GM23248 (cell line): ENCODE measurements at regions not wholly inside any gene's neighbourhood (a gene's known extent, or its start where the extent isn't known, plus 50 kb on each side); places are given as distances from the start of the nearest gene placed in this dataset.
A peak's percentile ranks its signal among the peaks of the same experiment; 100 is the strongest.
"Not testable (repeated sequence)": the region's sequence is repeated elsewhere in the genome, so short reads cannot be mapped to it uniquely, and the experiment has no call there.

Experiments used
- DNase-seq: peaks from one replicate; pipeline ENCODE4 v3.0.0-alpha.2; 2015
- H2AFZ ChIP-seq: fragments of 200-600 bp; sonication (generic); 2 replicates; pipeline ENCODE4 v1.6.1; 2016; ENCODE audit warnings: antibody characterized with exemption
- H3F3A ChIP-seq: fragments of 200-600 bp; sonication (generic); 2 replicates; pipeline ENCODE4 v1.6.1; 2016; ENCODE audit warnings: mild to moderate bottlenecking, antibody characterized with exemption, mixed run types; ENCODE audit not compliant: insufficient read depth
- H3K27ac ChIP-seq: fragments of 200-600 bp; sonication (generic); 2 replicates; pipeline ENCODE4 v1.5.1; 2016; ENCODE audit warnings: mild to moderate bottlenecking
- H3K27me3 ChIP-seq: fragments of 200-600 bp; sonication (generic); replicated peaks from 2 replicates; pipeline ENCODE4 v1.6.1; 2016; ENCODE audit warnings: mild to moderate bottlenecking; ENCODE audit not compliant: insufficient read depth
- H3K36me3 ChIP-seq: fragments of 200-600 bp; sonication (generic); 2 replicates; pipeline ENCODE4 v1.6.1; 2016; ENCODE audit warnings: low read depth, mild to moderate bottlenecking
- H3K4me1 ChIP-seq: fragments of 200-600 bp; sonication (generic); 2 replicates; pipeline ENCODE4 v1.6.1; 2016; ENCODE audit warnings: mild to moderate bottlenecking; ENCODE audit not compliant: insufficient read depth
- H3K4me2 ChIP-seq: fragments of 200-600 bp; sonication (generic); one replicate; pipeline ENCODE4 v1.6.1; 2016; ENCODE audit warnings: mild to moderate bottlenecking; ENCODE audit not compliant: unreplicated experiment
- H3K4me3 ChIP-seq: fragments of 200-600 bp; sonication (generic); 2 replicates; pipeline ENCODE4 v1.5.1; 2016; ENCODE audit warnings: mild to moderate bottlenecking
- H3K79me2 ChIP-seq: fragments of 200-600 bp; sonication (generic); 2 replicates; pipeline ENCODE4 v1.6.1; 2016; ENCODE audit warnings: mild to moderate bottlenecking; ENCODE audit not compliant: insufficient read depth
- H3K9ac ChIP-seq: fragments of 200-600 bp; sonication (generic); 2 replicates; pipeline ENCODE4 v1.6.1; 2016; ENCODE audit warnings: mild to moderate bottlenecking
- H3K9me2 ChIP-seq: fragments of 200-600 bp; sonication (generic); 2 replicates; pipeline ENCODE4 v1.6.1; 2016; ENCODE audit warnings: mixed run types, mild to moderate bottlenecking, moderate library complexity; ENCODE audit not compliant: insufficient read depth
- H3K9me3 ChIP-seq: fragments of 200-600 bp; sonication (generic); one replicate; pipeline ENCODE4 v1.6.1; 2017; ENCODE audit warnings: low read depth
- H4K20me1 ChIP-seq: fragments of 200-600 bp; sonication (generic); 2 replicates; pipeline ENCODE4 v1.6.0; 2016; ENCODE audit not compliant: insufficient read depth
- EZH2 ChIP-seq: fragments of 200-600 bp; sonication (generic); IDR thresholded peaks from 2 replicates; pipeline ENCODE4 v1.6.1; 2018; ENCODE audit warnings: antibody characterized with exemption, mild to moderate bottlenecking; ENCODE audit not compliant: insufficient read depth, poor library complexity, severe bottlenecking
- EZH2phosphoT487 ChIP-seq: fragments of 200-600 bp; sonication (generic); IDR thresholded peaks from 2 replicates; pipeline ENCODE4 v1.6.1; 2018; ENCODE audit warnings: antibody characterized with exemption, moderate library complexity, mild to moderate bottlenecking, low read depth; ENCODE audit not compliant: insufficient read depth
- WGBS, 2 experiments: methylation state at CpG; one replicate each; pipeline ENCODE4 v1.1.6; 2015 to 2017; ENCODE audit warnings: low lambda C conversion rate in 2 of 2, low coverage in 1 of 2; ENCODE audit errors: missing lambda C conversion rate in 2 of 2; 5-methylcytosine and 5-hydroxymethylcytosine counted together
- in situ Hi-C: fragments of 300-500 bp; cut with MboI; formaldehyde crosslinking; loops from 2 replicates; pipeline ENCODE4 v1.15.0; 2020

DNA sequence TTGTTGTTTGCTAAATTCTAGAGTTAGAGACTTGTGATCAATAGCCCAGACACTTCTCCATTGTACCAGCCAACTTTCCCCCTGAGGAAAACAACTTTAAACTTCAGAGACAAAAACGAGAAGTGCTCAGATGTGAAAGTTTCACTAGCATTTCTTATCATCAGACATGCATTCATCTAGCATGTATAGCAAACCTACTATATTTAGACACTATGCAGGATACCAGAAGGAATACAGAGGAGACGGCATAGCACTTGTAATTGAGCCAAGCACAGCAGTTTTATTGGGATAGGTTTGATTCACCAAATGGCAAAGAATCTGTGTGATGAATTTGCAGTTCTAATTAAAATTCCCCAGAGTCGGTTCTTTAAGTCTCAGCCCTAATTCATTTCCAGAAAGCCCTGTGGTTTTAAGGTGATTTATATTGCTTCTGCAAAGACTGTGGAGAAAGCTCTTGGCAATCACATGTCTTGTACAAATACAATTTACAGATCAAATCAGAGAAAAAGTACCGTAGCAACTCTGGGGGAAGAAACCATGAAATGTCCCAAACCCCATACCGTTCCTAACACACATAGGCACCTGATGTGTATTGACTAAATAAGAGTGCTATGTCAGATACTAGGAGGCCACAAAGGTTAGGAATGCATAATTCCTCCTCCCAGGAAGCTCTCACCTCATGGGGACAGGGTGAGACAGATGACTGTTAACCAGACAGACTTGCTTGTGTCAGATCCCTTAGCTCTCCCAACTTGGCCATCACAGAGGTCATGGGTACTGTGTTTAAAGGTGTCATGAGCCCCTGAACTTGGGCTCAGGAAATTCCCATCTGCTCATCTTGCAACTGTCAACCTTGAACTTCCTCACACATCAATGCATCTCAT is 69.6 kb upstream of the KRAS start:
- Histone ChIP-seq H3K27ac (no peak overlapping the region), H3K79me2 (no peaks in the 10 kb centered on the region), H3K27me3 (no peaks in the 10 kb centered on the region), H3K36me3 (no peaks in the 10 kb centered on the region), H3F3A (0 out of 2 replicates have a peak, but pooled peaks cover 4% of the 10 kb centered on the region), H3K4me1 (peaks cover 9% of the 10 kb centered on the region; the same call in 1 of the 2 replicates), H3K4me3 (no peak overlapping the region), H3K9me3 (no peaks in the 10 kb centered on the region), H4K20me1 (no peaks in the 10 kb centered on the region), H2AFZ (no peak overlapping the region), H3K4me2 (no peak overlapping the region), H3K9me2 (no peaks in the 10 kb centered on the region), H3K9ac (no peak overlapping the region)
- in situ Hi-C loops: no loop called here
- no peak for TF ChIP-seq EZH2
- no peak for TF ChIP-seq EZH2phosphoT487
- WGBS, 2 experiments: 57 to 58% methylated on average over 5 of the region's 5 CpGs
- no peak for DNase-seq

DNA sequence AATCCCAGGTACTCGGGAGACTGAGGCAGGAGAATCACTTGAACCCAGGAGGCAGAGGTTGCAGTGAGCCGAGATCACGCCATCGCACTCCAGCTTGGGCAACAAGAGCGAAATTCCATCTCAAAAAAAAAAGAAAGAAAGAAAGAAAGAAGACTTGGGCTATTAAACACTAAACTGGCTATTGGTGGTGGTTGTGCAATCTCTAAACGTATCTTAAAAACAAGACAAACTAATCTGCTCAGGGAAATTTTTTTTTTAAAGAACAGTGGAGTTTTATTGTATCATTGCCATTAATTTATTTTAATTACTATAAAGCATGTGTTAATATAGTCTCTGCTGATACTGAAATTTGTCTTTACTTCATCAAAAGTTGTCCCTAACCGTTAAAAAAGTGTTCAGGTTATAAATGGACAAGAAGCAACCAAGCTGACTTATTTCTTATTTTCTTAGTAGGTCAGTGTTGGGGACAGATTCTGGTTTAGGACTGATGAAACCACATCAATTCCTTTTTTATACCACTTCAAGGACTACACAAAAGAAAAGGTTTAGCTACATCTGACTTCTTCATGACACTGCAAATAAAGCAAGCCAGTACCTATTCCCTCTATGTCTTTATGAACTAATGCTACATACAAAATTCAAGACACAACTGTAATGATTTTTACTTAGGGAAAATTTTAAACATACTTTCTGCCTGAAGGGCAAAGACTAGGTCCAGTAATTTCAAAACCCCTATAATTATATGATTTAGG is 68.7 kb upstream of the KRAS start:
- H4K20me1 ChIP-seq: no peaks in the 10 kb centered on the region
- H3K36me3 ChIP-seq: no peaks in the 10 kb centered on the region
- no peak for TF ChIP-seq EZH2phosphoT487
- no peak for TF ChIP-seq EZH2
- in situ Hi-C loops: no loop called here
- H3K79me2 ChIP-seq: no peaks in the 10 kb centered on the region
- H3K9me2 ChIP-seq: no peaks in the 10 kb centered on the region
- 72 to 86% methylated on average over 6 to 7 of the region's 7 CpGs for WGBS, 2 experiments
- H3K9me3 ChIP-seq: no peaks in the 10 kb centered on the region
- no peak overlapping the region for H3K9ac ChIP-seq
- peaks cover 9% of the 10 kb centered on the region; the same call in 1 of the 2 replicates for H3K4me1 ChIP-seq
- 0 out of 2 replicates have a peak, but pooled peaks cover 4% of the 10 kb centered on the region for H3F3A ChIP-seq
- no peak overlapping the region for H3K4me2 ChIP-seq
- no peak overlapping the region for H3K27ac ChIP-seq
- H2AFZ ChIP-seq: no peak overlapping the region
- H3K27me3 ChIP-seq: no peaks in the 10 kb centered on the region
- DNase-seq: no peak
- no peak overlapping the region for H3K4me3 ChIP-seq

DNA sequence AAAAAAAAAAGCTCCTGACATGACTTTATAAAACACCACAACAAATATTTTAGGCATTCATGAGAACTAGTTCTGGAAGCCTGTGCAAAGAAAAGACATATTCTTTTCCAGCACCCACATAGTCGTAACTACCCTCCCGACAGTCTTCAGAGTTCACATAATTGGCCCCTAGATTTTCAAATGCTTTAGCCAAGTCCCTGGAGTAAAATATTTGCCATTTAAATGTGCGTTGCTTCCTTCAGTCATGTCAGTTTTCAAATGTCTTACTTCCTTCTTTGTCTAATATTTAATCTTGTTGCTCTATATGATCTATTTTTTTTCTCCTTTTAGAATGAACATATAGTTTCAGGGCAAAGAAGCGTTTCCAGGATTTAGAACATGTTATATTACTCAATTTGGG is 66.8 kb upstream of the KRAS start:
- Histone ChIP-seq H3K27ac (no peak overlapping the region), H3K9me3 (no peaks in the 10 kb centered on the region), H3K4me1 (no peaks in the 10 kb centered on the region; the same call in 1 of the 2 replicates), H3K79me2 (no peaks in the 10 kb centered on the region), H3K9ac (no peak overlapping the region), H3F3A (no peaks in the 10 kb centered on the region), H3K4me2 (no peak overlapping the region), H2AFZ (no peak overlapping the region), H3K36me3 (no peaks in the 10 kb centered on the region), H4K20me1 (no peaks in the 10 kb centered on the region), H3K4me3 (no peak overlapping the region), H3K27me3 (no peaks in the 10 kb centered on the region), H3K9me2 (no peaks in the 10 kb centered on the region)
- no peak for DNase-seq
- no peak for TF ChIP-seq EZH2phosphoT487
- no peak for TF ChIP-seq EZH2
- WGBS, 2 experiments: 46 to 53% methylated on average over 4 of the region's 4 CpGs
- in situ Hi-C loops: no loop called here

DNA sequence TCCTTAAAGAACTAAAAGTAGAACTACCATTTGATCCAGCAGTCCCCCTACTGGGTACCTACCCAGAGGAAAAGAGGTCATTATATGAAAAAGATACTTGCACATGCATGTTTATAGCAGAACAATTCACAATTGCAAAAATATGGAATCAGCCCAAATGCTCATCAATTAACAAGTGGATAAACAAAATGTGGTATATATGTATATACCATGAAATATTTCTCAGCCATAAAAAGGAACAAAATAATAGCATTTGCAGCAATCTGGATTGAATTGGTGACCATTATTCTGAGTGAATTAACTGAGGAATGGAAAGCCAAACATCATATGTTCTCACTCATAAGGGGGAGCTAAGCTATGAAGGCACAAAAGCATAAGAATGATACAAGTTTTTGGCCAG is 64.7 kb upstream of the KRAS start:
- Histone ChIP-seq H3K27ac (no peak overlapping the region), H3K27me3 (no peaks in the 10 kb centered on the region), H3K4me3 (no peak overlapping the region), H3K4me2 (no peak overlapping the region), H3K9me3 (no peaks in the 10 kb centered on the region), H3K4me1 (0 out of 2 replicates have a peak, but pooled peaks cover 3% of the 10 kb centered on the region), H3K79me2 (no peaks in the 10 kb centered on the region), H4K20me1 (no peaks in the 10 kb centered on the region), H3K9me2 (no peaks in the 10 kb centered on the region), H3K9ac (no peak overlapping the region), H3F3A (no peaks in the 10 kb centered on the region), H3K36me3 (no peaks in the 10 kb centered on the region), H2AFZ (no peak overlapping the region)
- DNase-seq: no peak
- in situ Hi-C loops: no loop called here
- no peak for TF ChIP-seq EZH2
- TF ChIP-seq EZH2phosphoT487: no peak

DNA sequence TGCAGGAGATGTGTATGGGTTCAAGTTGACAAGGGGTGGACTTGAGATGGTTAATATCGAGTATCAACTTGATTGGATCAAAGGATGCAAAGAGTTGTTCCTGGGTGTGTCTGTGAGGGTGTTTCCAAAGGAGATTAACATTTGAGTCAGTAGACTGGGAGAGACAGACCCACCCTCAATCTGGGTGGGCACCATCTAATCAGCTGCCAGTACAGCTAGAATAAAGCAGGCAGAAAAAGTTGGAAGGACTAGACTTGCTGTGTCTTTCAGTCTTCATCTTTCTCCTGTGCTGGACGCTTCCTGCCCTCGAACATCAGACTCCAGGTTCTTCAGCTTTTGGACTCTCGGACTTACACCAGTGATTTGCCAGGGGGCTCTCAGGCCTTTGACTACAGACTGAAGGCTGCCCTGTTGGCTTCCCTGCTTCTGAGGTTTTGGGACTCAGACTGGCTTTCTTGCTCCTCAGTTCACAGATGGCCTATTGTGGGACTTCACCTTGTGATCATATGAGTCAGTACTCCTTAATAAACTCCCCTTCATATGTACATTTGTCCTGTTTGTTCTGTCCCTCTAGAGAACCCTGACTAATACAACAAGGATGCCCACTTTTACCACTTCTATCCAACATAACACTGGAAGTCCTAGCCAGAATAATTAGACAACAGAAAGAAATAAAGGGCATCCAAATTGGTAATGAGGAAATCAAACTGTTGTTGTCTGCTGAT is 62.7 kb upstream of the KRAS start:
- H3K4me1 ChIP-seq, in situ Hi-C loops, H3F3A ChIP-seq, H2AFZ ChIP-seq, H3K79me2 ChIP-seq, H3K36me3 ChIP-seq, H3K9me2 ChIP-seq, H3K27ac ChIP-seq, H3K4me2 ChIP-seq, H3K9ac ChIP-seq, H4K20me1 ChIP-seq, H3K27me3 ChIP-seq, H3K4me3 ChIP-seq, H3K9me3 ChIP-seq: not testable (repeated sequence)
- WGBS, 2 experiments: 53 to 63% methylated on average over 4 of the region's 4 CpGs
- DNase-seq: peak; percentile 35
